Kidney epithelial cell (primary cell): ENCODE measurements at regions not wholly inside any gene's neighbourhood (a gene's known extent, or its start where the extent isn't known, plus 50 kb on each side); places are given as distances from the start of the nearest gene placed in this dataset.
A peak's percentile ranks its signal among the peaks of the same experiment; 100 is the strongest.
"Not testable (repeated sequence)": the region's sequence is repeated elsewhere in the genome, so short reads cannot be mapped to it uniquely, and the experiment has no call there.

ENCODE experiments used
- DNase-seq: peaks from one replicate; pipeline ENCODE4 v3.0.0-alpha.2; 2010; ENCODE audit warnings: low read depth
- H3K27me3 ChIP-seq: 2 replicates; pipeline ENCODE4 v1.6.0; 2011; ENCODE audit warnings: low read length; ENCODE audit not compliant: control insufficient read depth, insufficient read depth
- H3K36me3 ChIP-seq: 2 replicates; pipeline ENCODE4 v1.5.1; 2011; ENCODE audit warnings: low read length; ENCODE audit not compliant: control insufficient read depth, insufficient read depth
- H3K4me3 ChIP-seq: 2 replicates; pipeline ENCODE4 v1.5.1; 2011; ENCODE audit warnings: low read depth, mild to moderate bottlenecking, control low read depth, low read length
- TF ChIP-seq, protein P1 (sequence below): IDR thresholded peaks from 2 replicates; pipeline ENCODE4 v1.5.1; 2011; ENCODE audit warnings: mild to moderate bottlenecking, moderate library complexity, low read length, control low read depth, inconsistent platforms; ENCODE audit not compliant: insufficient read depth, poor library complexity, severe bottlenecking

DNA sequence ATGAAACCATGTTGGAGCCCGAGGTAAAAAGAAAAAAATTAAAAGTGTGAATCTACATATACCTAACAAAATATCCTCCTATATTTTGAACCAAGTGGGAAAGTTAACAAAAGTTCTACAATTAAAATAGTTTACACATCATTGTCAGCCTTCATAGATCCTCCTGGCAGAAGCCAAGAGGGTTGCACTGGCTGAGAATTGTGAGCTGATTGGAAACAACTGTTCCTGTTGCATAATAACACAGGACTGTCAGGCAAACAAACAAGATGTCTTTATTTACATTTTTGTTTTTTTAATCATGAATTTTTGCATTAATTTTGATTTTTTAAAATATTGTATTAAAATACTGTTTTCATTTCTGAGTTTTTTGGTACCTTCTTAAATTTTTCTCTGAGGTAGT is 215.2 kb upstream of the MME start:
- Histone ChIP-seq H3K36me3 (no peaks in the 10 kb centered on the region), H3K27me3 (no peaks in the 10 kb centered on the region), H3K4me3 (no peak overlapping the region)
- TF ChIP-seq, protein P1, sequence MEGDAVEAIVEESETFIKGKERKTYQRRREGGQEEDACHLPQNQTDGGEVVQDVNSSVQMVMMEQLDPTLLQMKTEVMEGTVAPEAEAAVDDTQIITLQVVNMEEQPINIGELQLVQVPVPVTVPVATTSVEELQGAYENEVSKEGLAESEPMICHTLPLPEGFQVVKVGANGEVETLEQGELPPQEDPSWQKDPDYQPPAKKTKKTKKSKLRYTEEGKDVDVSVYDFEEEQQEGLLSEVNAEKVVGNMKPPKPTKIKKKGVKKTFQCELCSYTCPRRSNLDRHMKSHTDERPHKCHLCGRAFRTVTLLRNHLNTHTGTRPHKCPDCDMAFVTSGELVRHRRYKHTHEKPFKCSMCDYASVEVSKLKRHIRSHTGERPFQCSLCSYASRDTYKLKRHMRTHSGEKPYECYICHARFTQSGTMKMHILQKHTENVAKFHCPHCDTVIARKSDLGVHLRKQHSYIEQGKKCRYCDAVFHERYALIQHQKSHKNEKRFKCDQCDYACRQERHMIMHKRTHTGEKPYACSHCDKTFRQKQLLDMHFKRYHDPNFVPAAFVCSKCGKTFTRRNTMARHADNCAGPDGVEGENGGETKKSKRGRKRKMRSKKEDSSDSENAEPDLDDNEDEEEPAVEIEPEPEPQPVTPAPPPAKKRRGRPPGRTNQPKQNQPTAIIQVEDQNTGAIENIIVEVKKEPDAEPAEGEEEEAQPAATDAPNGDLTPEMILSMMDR, result no peak
- DNase-seq, result no peak

DNA sequence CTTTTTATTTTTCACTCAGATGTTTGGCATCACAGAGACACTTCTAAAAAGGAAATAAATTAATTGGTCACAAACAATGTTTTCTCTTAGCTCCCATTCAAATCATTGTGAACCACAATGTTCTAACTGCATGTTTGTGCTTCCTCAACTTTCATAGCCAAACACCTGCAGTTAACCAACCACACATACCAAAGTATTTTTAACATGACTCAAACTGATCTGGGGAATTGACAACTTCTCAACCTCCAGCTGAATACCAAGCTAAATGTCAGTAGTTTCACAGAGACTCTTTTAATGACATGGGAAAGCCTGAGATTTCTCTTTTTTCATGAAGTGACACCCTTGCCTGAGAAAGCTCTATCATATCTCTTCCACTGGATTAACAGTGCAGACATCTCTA is 217.9 kb upstream of the MME start:
- Histone ChIP-seq H3K36me3 (no peaks in the 10 kb centered on the region), H3K4me3 (no peak overlapping the region), H3K27me3 (no peaks in the 10 kb centered on the region)
- TF ChIP-seq, protein P1, result no peak
- peak; percentile 63 for DNase-seq

DNA sequence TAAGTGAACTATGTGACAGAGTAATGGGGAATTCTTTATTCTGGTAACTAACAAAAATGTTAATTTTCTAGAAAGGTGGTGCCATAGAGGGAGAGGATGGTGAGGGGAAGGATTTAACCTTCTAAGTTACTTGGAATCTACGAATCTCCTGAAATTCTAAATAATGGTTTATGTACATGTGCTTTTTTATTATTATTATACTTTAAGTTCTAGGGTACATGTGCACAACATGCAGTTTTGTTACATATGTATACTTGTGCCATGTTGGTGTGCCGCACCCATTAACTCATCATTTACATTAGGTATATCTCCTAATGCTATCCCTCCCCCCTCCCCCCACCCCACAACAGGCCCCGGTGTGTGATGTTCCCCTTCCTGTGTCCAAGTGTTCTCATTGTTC is 227.1 kb upstream of the MME start:
- not testable (repeated sequence) for H3K27me3 ChIP-seq, DNase-seq, H3K36me3 ChIP-seq, H3K4me3 ChIP-seq

DNA sequence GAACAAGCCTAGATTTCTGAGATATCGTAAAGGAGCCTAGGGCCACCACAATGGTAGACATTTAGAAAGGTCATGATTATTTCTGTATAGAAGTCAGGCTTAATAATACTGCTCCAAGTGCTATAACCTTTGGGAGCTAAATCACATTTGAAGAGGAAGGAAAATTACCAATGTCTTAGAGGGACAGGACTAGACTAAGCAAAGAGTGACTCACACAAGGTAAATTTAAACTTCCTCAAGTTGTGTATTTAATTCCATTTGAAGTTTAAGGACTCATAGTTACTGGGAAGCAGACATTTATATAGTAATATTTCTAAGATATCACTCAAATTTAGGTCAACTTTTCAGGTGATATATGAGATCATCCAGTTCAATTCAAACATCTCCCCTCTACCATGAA is 227.6 kb upstream of the MME start:
- Histone ChIP-seq H3K27me3 (no peaks in the 10 kb centered on the region), H3K4me3 (no peak overlapping the region), H3K36me3 (no peaks in the 10 kb centered on the region)
- DNase-seq, result no peak
- TF ChIP-seq, protein P1, result no peak

DNA sequence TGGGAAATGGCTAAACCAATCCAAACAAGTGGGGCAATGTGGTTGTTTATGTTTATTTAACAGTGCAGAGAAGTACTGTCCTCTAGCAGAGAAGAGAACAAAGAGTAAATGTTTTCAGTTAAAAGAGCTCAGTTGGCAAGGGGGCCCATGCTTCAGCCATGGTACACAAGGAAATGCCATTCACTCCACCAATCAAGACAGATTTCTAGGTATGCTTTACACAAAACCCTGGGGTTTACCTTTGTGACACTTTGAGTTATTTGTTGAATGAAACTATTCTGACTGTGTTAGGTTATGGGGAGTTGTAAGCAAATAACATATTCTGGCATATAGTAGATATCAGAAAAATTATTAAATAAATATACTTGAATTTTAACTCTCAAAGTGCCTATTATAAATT is 228.5 kb upstream of the MME start:
- H3K4me3 ChIP-seq, result no peak overlapping the region
- no peak for DNase-seq

DNA sequence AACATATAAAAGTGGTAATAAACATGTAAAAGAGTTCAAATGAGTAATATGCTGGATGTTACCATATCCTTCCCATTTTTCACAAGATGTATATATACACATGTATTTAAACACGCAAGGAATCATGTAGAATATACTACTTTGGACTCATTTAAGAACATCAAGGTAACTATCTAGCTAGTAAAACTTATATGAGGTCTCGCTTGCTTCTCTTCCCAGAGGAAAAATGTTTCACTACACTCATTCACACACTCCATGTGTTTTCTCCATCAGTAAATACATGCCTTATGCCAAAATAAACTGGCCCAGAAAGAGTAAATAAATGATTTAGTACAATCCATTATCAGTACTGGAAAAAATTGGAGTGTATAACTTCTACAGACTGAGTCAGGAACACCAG is 229.2 kb upstream of the MME start:
- DNase-seq, result no peak
- TF ChIP-seq, protein P1, result no peak
- H3K27me3 ChIP-seq, result no peaks in the 10 kb centered on the region
- H3K36me3 ChIP-seq, result no peaks in the 10 kb centered on the region
- no peak overlapping the region for H3K4me3 ChIP-seq

More for the DNA sequence above, 228.5 kb upstream of the MME start:
- Histone ChIP-seq H3K36me3 (no peaks in the 10 kb centered on the region), H3K27me3 (no peaks in the 10 kb centered on the region)
- TF ChIP-seq, protein P1, result no peak
